A549 (cell line): ENCODE measurements at regions not wholly inside any gene's neighbourhood (a gene's known extent, or its start where the extent isn't known, plus 50 kb on each side); places are given as distances from the start of the nearest gene placed in this dataset.

Experiments used
- ATAC-seq, 2 experiments: fragments of 200-7000 bp in 1 of 2; fragments of >200 bp in 1 of 2; cut with Nextera tagmentation in 1 of 2; cut with Tn5 transposase in 1 of 2; 3 replicates each; pipeline versions ENCODE4 v1.8.0 to v1.9.1; 2018 to 2020; ENCODE audit warnings: mild to moderate bottlenecking in 1 of 2, moderate library complexity in 1 of 2
- CTCF ChIA-PET: fragments of 300-600 bp; sonication (Branson Sonifier 250); formaldehyde crosslinking; extraction: SDS; loops from one replicate; lab custom pipeline; 2021; ENCODE audit warnings: antibody characterized with exemption, inconsistent platforms; lab: Yijun Ruan, JAX
- POLR2A ChIA-PET: fragments of 350-600 bp; formaldehyde crosslinking; extraction: SDS; loops from one replicate; lab custom pipeline; 2021; ENCODE audit warnings: antibody characterized with exemption, inconsistent platforms; lab: Yijun Ruan, JAX
- DNase-seq, 2 experiments: peaks; one replicate each; pipeline versions ENCODE4 v3.0.0 to v3.0.0-alpha.2; 2011 to 2016; ENCODE audit warnings: low read depth in 1 of 2, low spot score in 1 of 2
- FAIRE-seq: peaks from 2 replicates; lab custom pipeline; 2011; peaks lifted over from hg19 to GRCh38; lab: Jason Lieb, UNC
- H3K27ac ChIP-seq, 2 experiments: fragments of >200 bp; sonication (Bioruptor Twin); formaldehyde crosslinking; 3 replicates each; pipeline ENCODE4 v1.5.1; 2016 to 2017
- H3K4me1 ChIP-seq: fragments of >200 bp; sonication (Bioruptor Twin); formaldehyde crosslinking; 3 replicates; pipeline ENCODE4 v1.6.1; 2016
- H3K4me2 ChIP-seq: fragments of >200 bp; sonication (Bioruptor Twin); formaldehyde crosslinking; 3 replicates; pipeline ENCODE4 v1.6.1; 2016
- H3K4me3 ChIP-seq: fragments of >200 bp; sonication (Bioruptor Twin); formaldehyde crosslinking; 3 replicates; pipeline ENCODE4 v1.5.1; 2016
- H3K9me3 ChIP-seq: fragments of >200 bp; sonication (Bioruptor Twin); formaldehyde crosslinking; 3 replicates; pipeline ENCODE4 v1.6.1; 2016
- CBX8 ChIP-seq: fragments of 200-600 bp; sonication (generic); IDR thresholded peaks from 2 replicates; pipeline ENCODE4 v1.6.1; 2016
- CHD2 ChIP-seq: fragments of 150-350 bp; IDR thresholded peaks from 2 replicates; pipeline ENCODE4 v1.6.1; 2014; ENCODE audit warnings: low read length; ENCODE audit not compliant: partially characterized antibody
- EHMT2 ChIP-seq: fragments of 200-600 bp; sonication (generic); IDR thresholded peaks from 2 replicates; pipeline ENCODE4 v1.6.1; 2016; ENCODE audit warnings: antibody characterized with exemption, low read depth, mild to moderate bottlenecking, moderate library complexity
- EP300 ChIP-seq, 2 experiments: fragments of >200 bp; sonication (Bioruptor Twin); formaldehyde crosslinking; IDR thresholded peaks; 2 replicates in 1 of 2; 3 replicates in 1 of 2; pipeline ENCODE4 v1.6.1; 2016 to 2017
- GATA3 ChIP-seq: IDR thresholded peaks from 2 replicates; pipeline ENCODE4 v1.6.1; 2012; ENCODE audit warnings: borderline replicate concordance
- HOXB5 ChIP-seq: fragments of 250-450 bp; sonication (Bioruptor Pico); IDR thresholded peaks from 2 replicates; pipeline ENCODE4 v1.5.0; 2020; ENCODE audit warnings: mild to moderate bottlenecking, moderate library complexity
- KDM1A ChIP-seq: fragments of 200-600 bp; sonication (generic); IDR thresholded peaks from 2 replicates; pipeline ENCODE4 v1.6.1; 2016; ENCODE audit warnings: low read depth, mild to moderate bottlenecking
- MAFK ChIP-seq: fragments of 450-650 bp; IDR thresholded peaks from 2 replicates; pipeline ENCODE4 v1.6.1; 2014; ENCODE audit not compliant: partially characterized antibody
- NR3C1 ChIP-seq: fragments of >200 bp; sonication (Bioruptor Twin); formaldehyde crosslinking; IDR thresholded peaks from 3 replicates; pipeline ENCODE4 v1.6.1; 2017
- POLR2A ChIP-seq: IDR thresholded peaks from 2 replicates; pipeline ENCODE4 v1.6.1; 2012; ENCODE audit warnings: mild to moderate bottlenecking, low read length
- POLR2AphosphoS2 ChIP-seq: conservative IDR thresholded peaks from 2 replicates; pipeline ENCODE4 v1.6.1; 2012; ENCODE audit warnings: low read length, improper control_type of control experiment, inconsistent platforms
- RARB ChIP-seq: fragments of 250-450 bp; sonication (Bioruptor Pico); IDR thresholded peaks from 2 replicates; pipeline ENCODE4 v1.8.0; 2021; ENCODE audit warnings: mild to moderate bottlenecking, moderate library complexity
- ZC3H11A ChIP-seq: fragments of 450-650 bp; IDR thresholded peaks from 2 replicates; pipeline ENCODE4 v1.6.1; 2014; ENCODE audit warnings: antibody characterized with exemption, mild to moderate bottlenecking
- ZSCAN20 ChIP-seq: fragments of 250-450 bp; sonication (Bioruptor Pico); IDR thresholded peaks from 2 replicates; pipeline ENCODE4 v1.8.0; 2022; ENCODE audit warnings: mild to moderate bottlenecking, moderate library complexity
- WGBS: methylation state at CpG from one replicate; pipeline ENCODE4 v1.1.6; 2017; ENCODE audit errors: missing lambda C conversion rate; 5-methylcytosine and 5-hydroxymethylcytosine counted together
- TF ChIP-seq, protein P1 (sequence below): fragments of 450-650 bp; IDR thresholded peaks from 2 replicates; pipeline ENCODE4 v1.6.1; 2014; ENCODE audit warnings: antibody characterized with exemption
- TF ChIP-seq, protein P2 (sequence below): IDR thresholded peaks from 2 replicates; pipeline ENCODE4 v1.6.1; 2012; ENCODE audit warnings: low read depth, borderline replicate concordance
- TF ChIP-seq, protein P3 (sequence below): IDR thresholded peaks from 2 replicates; pipeline ENCODE4 v1.6.1; 2012
- TF ChIP-seq, protein P4 (sequence below): fragments of >200 bp; sonication (Bioruptor Twin); formaldehyde crosslinking; IDR thresholded peaks from 2 replicates; pipeline ENCODE4 v1.6.1; 2016
- TF ChIP-seq, protein P5 (sequence below): fragments of >200 bp; sonication (Bioruptor Twin); formaldehyde crosslinking; IDR thresholded peaks from 3 replicates; pipeline ENCODE4 v1.5.1; 2016

DNA sequence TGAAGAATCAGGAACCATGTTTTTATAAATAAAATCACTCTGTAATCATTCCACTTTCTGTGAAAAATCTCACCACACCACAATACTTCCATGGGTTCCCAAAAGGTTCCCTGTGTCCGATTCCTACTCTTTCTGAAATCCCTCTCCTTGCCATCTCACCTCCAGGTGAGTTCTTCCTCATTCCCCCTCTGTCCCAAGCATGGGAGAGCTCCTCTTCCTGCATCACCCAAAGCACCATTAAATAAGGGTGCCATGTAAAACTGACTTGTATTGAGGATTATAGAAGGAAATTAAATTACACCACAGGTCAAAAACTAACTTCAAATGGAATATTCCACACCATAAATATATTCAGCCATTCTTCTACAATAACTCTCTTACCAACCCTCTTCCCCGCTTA lies 55.8 kb upstream of the ETAA1 start:
- H3K9me3 ChIP-seq = 0 out of 3 replicates have a peak, but pooled peaks cover 6% of the 10 kb centered on the region
- H3K4me3 ChIP-seq = no peak overlapping the region
- no peak overlapping the region for H3K4me2 ChIP-seq
- no peak for DNase-seq
- no peaks in the 10 kb centered on the region for H3K4me1 ChIP-seq
- FAIRE-seq = no peak
- H3K27ac ChIP-seq = no peak overlapping the region
- no peak for ATAC-seq
- WGBS = 35% methylated on average over 2 of the region's 2 CpGs
- POLR2A ChIA-PET = no interaction called here
- TF ChIP-seq, protein P1, sequence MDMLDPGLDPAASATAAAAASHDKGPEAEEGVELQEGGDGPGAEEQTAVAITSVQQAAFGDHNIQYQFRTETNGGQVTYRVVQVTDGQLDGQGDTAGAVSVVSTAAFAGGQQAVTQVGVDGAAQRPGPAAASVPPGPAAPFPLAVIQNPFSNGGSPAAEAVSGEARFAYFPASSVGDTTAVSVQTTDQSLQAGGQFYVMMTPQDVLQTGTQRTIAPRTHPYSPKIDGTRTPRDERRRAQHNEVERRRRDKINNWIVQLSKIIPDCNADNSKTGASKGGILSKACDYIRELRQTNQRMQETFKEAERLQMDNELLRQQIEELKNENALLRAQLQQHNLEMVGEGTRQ = no peak
- TF ChIP-seq, protein P2, sequence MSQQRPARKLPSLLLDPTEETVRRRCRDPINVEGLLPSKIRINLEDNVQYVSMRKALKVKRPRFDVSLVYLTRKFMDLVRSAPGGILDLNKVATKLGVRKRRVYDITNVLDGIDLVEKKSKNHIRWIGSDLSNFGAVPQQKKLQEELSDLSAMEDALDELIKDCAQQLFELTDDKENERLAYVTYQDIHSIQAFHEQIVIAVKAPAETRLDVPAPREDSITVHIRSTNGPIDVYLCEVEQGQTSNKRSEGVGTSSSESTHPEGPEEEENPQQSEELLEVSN = no peak
- TF ChIP-seq EP300 (IDR thresholded peaks at IDR 0.05) (no peak), MAFK (no peak), EHMT2 (no peak), ZSCAN20 (no peak), GATA3 (no peak)
- TF ChIP-seq, protein P3, sequence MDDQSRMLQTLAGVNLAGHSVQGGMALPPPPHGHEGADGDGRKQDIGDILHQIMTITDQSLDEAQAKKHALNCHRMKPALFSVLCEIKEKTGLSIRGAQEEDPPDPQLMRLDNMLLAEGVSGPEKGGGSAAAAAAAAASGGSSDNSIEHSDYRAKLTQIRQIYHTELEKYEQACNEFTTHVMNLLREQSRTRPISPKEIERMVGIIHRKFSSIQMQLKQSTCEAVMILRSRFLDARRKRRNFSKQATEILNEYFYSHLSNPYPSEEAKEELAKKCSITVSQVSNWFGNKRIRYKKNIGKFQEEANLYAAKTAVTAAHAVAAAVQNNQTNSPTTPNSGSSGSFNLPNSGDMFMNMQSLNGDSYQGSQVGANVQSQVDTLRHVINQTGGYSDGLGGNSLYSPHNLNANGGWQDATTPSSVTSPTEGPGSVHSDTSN = no peak
- TF ChIP-seq, protein P4, sequence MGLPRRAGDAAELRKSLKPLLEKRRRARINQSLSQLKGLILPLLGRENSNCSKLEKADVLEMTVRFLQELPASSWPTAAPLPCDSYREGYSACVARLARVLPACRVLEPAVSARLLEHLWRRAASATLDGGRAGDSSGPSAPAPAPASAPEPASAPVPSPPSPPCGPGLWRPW = no peak
- TF ChIP-seq, all 56 proteins: peak for 0
- CTCF ChIA-PET = no interaction called here

DNA sequence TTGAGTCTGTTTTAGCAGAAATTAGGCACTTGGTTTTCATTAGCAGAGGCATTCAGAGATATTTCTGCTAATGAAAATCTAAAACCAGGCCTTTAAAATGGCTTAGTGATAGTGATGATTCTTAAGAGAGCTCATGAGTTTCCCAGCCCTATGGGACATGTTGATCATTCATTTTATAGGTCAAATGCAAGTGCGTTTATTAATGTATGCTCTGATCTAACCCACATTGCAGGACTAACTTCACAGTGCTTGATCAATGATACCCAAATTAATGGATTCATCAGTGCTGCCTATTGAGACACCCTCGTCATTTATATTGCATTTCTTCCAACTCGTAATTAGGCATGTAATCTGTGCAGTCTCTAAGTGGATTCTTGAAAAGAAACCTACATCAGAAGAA lies 54.7 kb upstream of the ETAA1 start:
- Histone ChIP-seq H3K4me1 (no peaks in the 10 kb centered on the region), H3K27ac (no peak overlapping the region), H3K9me3 (0 out of 3 replicates have a peak, but pooled peaks cover 6% of the 10 kb centered on the region), H3K4me2 (no peak overlapping the region), H3K4me3 (no peak overlapping the region)
- ChIA-PET POLR2A (no interaction called here), CTCF (interaction anchor here (0.6 to 0.7 kb wide), 2 partner anchors 11 to 20 kb away, joined by 3 read pairs; no protein-coding TSS in a partner anchor)
- TF ChIP-seq CHD2 = no peak
- TF ChIP-seq ZC3H11A = no peak
- no peak for TF ChIP-seq RARB
- TF ChIP-seq CBX8 = no peak
- TF ChIP-seq, protein P1 = no peak
- no peak for TF ChIP-seq HOXB5 (CRISPR knock-in tag)
- no peak for TF ChIP-seq GATA3
- no peak for TF ChIP-seq NR3C1
- TF ChIP-seq ZSCAN20 = no peak
- TF ChIP-seq KDM1A = no peak
- no peak for TF ChIP-seq POLR2A
- no peak for FAIRE-seq
- no peak for ATAC-seq
- 36% methylated on average over 3 of the region's 3 CpGs for WGBS
- DNase-seq = no peak

DNA sequence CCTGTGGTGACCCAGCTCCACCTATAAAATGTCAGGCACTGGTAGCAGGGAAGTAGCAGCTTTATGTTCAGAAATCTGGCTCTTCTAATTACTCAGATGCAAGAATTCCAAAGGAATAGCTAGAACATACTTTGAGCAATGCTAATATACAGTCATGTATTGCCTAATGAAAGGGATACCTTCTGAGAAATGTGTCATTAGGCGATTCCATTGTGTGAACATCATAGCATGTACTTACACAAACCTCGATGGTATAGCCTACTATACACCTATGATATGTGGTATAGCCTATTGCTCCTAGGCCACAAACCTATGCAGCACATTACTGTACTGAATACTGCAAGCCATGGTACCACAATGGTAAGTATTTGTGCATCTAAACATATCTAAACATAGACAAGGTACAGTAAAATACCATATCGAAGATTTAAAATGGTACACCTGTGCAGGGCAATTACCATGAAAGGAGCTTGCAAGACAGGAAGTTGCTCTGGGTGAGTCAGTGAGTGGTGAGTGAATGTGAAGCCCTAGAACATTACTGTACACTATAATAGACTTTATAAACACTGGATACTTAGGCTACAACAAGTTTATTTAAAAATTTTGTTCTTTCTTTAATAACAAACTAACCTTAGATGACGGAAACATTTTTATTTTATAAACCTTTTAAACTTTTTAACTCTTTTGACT lies 50.3 kb upstream of the ETAA1 start:
- ATAC-seq = no peak
- 23% methylated on average over 4 of the region's 4 CpGs for WGBS
- no peak for FAIRE-seq
- Histone ChIP-seq H3K27ac (no peak overlapping the region), H3K4me2 (no peak overlapping the region), H3K9me3 (peaks cover 9% of the 10 kb centered on the region; the same call in 1 of the 3 replicates), H3K4me1 (no peaks in the 10 kb centered on the region), H3K4me3 (no peak overlapping the region)
- ChIA-PET CTCF (interaction anchor here (0.6 to 2.0 kb wide), 2 partner anchors 65 to 305 kb away, joined by 3 to 4 read pairs; no protein-coding TSS in a partner anchor), POLR2A (no interaction called here)
- DNase-seq = no peak
- TF ChIP-seq, protein P2 = no peak
- TF ChIP-seq, protein P5, sequence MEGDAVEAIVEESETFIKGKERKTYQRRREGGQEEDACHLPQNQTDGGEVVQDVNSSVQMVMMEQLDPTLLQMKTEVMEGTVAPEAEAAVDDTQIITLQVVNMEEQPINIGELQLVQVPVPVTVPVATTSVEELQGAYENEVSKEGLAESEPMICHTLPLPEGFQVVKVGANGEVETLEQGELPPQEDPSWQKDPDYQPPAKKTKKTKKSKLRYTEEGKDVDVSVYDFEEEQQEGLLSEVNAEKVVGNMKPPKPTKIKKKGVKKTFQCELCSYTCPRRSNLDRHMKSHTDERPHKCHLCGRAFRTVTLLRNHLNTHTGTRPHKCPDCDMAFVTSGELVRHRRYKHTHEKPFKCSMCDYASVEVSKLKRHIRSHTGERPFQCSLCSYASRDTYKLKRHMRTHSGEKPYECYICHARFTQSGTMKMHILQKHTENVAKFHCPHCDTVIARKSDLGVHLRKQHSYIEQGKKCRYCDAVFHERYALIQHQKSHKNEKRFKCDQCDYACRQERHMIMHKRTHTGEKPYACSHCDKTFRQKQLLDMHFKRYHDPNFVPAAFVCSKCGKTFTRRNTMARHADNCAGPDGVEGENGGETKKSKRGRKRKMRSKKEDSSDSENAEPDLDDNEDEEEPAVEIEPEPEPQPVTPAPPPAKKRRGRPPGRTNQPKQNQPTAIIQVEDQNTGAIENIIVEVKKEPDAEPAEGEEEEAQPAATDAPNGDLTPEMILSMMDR = no peak
- TF ChIP-seq POLR2AphosphoS2 = no peak
